Fibroblast of peridontal ligament (primary cell): ENCODE measurements at regions not wholly inside any gene's neighbourhood (a gene's known extent, or its start where the extent isn't known, plus 50 kb on each side); places are given as distances from the start of the nearest gene placed in this dataset.

Experiments
- DNase-seq: peaks from one replicate; pipeline ENCODE4 v3.0.0-alpha.2; 2010; ENCODE audit errors: extremely low read depth

- DNase-seq = no peak
These were observed 114.3 kb downstream of the MPP7 start for GRCh38 chr10:28188526-28188925.

GRCh38 chr10:28186887-28187578 lies 115.8 kb downstream of the MPP7 start:
- DNase-seq = no peak

GRCh38 chr10:28186461-28186860 lies 116.4 kb downstream of the MPP7 start:
- no peak for DNase-seq

- no peak for DNase-seq
These were observed 118.1 kb downstream of the MPP7 start for GRCh38 chr10:28184810-28185209.

GRCh38 chr10:28181478-28182096 lies 121.3 kb downstream of the MPP7 start:
- DNase-seq = peak; percentile 66

- no peak for DNase-seq
These were observed 122.2 kb downstream of the MPP7 start for GRCh38 chr10:28180654-28181053.

- DNase-seq = no peak
These were observed 123.1 kb downstream of the MPP7 start for GRCh38 chr10:28179743-28180099.

GRCh38 chr10:28179006-28179742 lies 123.7 kb downstream of the MPP7 start:
- peak; percentile 84 for DNase-seq

- DNase-seq = peak; percentile 37
These were observed 124.8 kb downstream of the MPP7 start for GRCh38 chr10:28177944-28178637.

GRCh38 chr10:28176498-28176897 lies 126.4 kb downstream of the MPP7 start:
- peak; percentile 22 for DNase-seq

- no peak for DNase-seq
These were observed 130.6 kb downstream of the MPP7 start for GRCh38 chr10:28172223-28172610.

GRCh38 chr10:28171468-28172222 lies 131.2 kb downstream of the MPP7 start:
- DNase-seq = peak; percentile 70

- no peak for DNase-seq
These were observed 133.3 kb downstream of the MPP7 start for GRCh38 chr10:28169525-28169924.

- DNase-seq = no peak
These were observed 141.9 kb downstream of the MPP7 start for GRCh38 chr10:28160866-28161405.

GRCh38 chr10:28157379-28157778 lies 145.5 kb downstream of the MPP7 start:
- DNase-seq = no peak

GRCh38 chr10:28155726-28156125 lies 147.1 kb downstream of the MPP7 start:
- DNase-seq = no peak

- no peak for DNase-seq
These were observed 151.2 kb downstream of the MPP7 start for GRCh38 chr10:28151636-28152035.

- DNase-seq = no peak
These were observed 150.9 kb upstream of the ODAD2 start for GRCh38 chr10:28149746-28150145.

GRCh38 chr10:28147706-28148105 lies 148.8 kb upstream of the ODAD2 start:
- no peak for DNase-seq

GRCh38 chr10:28139138-28139537 lies 140.3 kb upstream of the ODAD2 start:
- DNase-seq = no peak
